CD4-positive, alpha-beta T cell treated with Interleukin-17A for 1 hour (primary cell): ENCODE measurements at regions not wholly inside any gene's neighbourhood (a gene's known extent, or its start where the extent isn't known, plus 50 kb on each side); places are given as distances from the start of the nearest gene placed in this dataset.

ENCODE experiments used
- DNase-seq: peaks from one replicate; pipeline ENCODE4 v3.0.0-alpha.2; 2020

GRCh38 chr4:10973686-10974085 lies 289.1 kb upstream of the CLNK start:
- no peak for DNase-seq

GRCh38 chr4:10971800-10972401 lies 287.3 kb upstream of the CLNK start:
- DNase-seq = no peak

- no peak for DNase-seq
Observed at GRCh38 chr4:10965196-10965595, 280.6 kb upstream of the CLNK start.

- DNase-seq = no peak
Observed at GRCh38 chr4:10963958-10964703, 279.6 kb upstream of the CLNK start.

- DNase-seq = no peak
Observed at GRCh38 chr4:10963241-10963640, 278.7 kb upstream of the CLNK start.

GRCh38 chr4:10962246-10962645 lies 277.7 kb upstream of the CLNK start:
- no peak for DNase-seq

- DNase-seq = no peak
Observed at GRCh38 chr4:10960389-10960788, 275.8 kb upstream of the CLNK start.

- DNase-seq = no peak
Observed at GRCh38 chr4:10959586-10959985, 275.0 kb upstream of the CLNK start.

GRCh38 chr4:10958226-10958856 lies 273.8 kb upstream of the CLNK start:
- no peak for DNase-seq

- no peak for DNase-seq
Observed at GRCh38 chr4:10951306-10951705, 266.7 kb upstream of the CLNK start.

GRCh38 chr4:10949039-10949733 lies 264.6 kb upstream of the CLNK start:
- DNase-seq = no peak

GRCh38 chr4:10947898-10948297 lies 263.3 kb upstream of the CLNK start:
- DNase-seq = no peak

GRCh38 chr4:10944321-10944720 lies 259.8 kb upstream of the CLNK start:
- no peak for DNase-seq

GRCh38 chr4:10942156-10942555 lies 257.6 kb upstream of the CLNK start:
- no peak for DNase-seq

- DNase-seq = no peak
Observed at GRCh38 chr4:10929818-10930217, 245.2 kb upstream of the CLNK start.

- DNase-seq = no peak
Observed at GRCh38 chr4:10925996-10926395, 241.4 kb upstream of the CLNK start.

GRCh38 chr4:10924274-10924673 lies 239.7 kb upstream of the CLNK start:
- no peak for DNase-seq

GRCh38 chr4:10917566-10917965 lies 233.0 kb upstream of the CLNK start:
- DNase-seq = no peak

GRCh38 chr4:10898072-10898471 lies 213.5 kb upstream of the CLNK start:
- DNase-seq = no peak

GRCh38 chr4:10897076-10897475 lies 212.5 kb upstream of the CLNK start:
- DNase-seq = no peak

- DNase-seq = no peak
Observed at GRCh38 chr4:10893395-10893794, 208.8 kb upstream of the CLNK start.

- DNase-seq = no peak
Observed at GRCh38 chr4:10891866-10892265, 207.3 kb upstream of the CLNK start.

- no peak for DNase-seq
Observed at GRCh38 chr4:10889819-10890218, 205.3 kb upstream of the CLNK start.
